ENCODE measurements at regions not wholly inside any gene's neighbourhood (a gene's known extent, or its start where the extent isn't known, plus 50 kb on each side); places are given as distances from the start of the nearest gene placed in this dataset.

DNA sequence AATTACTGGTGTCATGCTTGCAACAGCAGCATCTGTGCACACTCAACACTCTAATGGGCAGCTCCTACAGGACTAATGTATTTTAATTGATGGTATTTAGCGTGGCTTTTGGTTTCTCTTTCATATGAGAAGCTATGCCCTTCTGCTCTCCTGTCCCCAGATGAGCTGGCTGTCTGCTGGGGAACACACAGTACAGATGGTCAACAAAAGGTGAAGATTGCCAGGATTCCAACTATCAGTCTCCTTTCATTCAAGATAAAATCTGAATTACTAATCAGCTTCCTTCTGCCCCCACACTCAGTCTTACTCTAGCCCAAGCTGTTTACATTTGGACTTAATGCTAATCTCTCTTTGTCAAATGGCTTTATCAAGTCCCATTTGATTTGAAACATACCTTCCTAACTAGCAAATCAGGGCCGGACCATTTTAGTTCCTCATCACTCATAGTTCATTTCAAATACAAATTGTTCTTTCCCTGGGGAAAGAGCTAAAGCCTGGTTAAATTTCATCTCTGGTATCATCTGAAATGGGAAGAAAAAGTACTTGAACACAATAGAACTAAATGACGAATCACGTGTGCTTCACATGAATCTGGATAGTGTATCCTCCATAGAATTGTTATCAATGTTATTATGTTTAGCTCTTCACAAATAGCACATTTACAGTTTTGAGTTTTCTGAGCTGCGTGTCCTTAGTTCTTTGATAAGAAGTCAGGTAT lies 988.0 kb downstream of the PCDH17 start:
- H3K4me1 Mint-ChIP-seq: no peaks in the 10 kb centered on the region
- no peaks in the 10 kb centered on the region for H3K36me3 Mint-ChIP-seq (ENCODE audit: low read depth)
- H3K9me3 ChIP-seq (ENCODE audit: control insufficient read depth, low read length, poor library complexity, severe bottlenecking): no peaks in the 10 kb centered on the region
- DNase-seq: no peak
- H3K4me3 Mint-ChIP-seq: no peak overlapping the region
- H3K27ac Mint-ChIP-seq: no peak overlapping the region
- no peak for ATAC-seq
- no peaks in the 10 kb centered on the region for H3K27me3 Mint-ChIP-seq

DNA sequence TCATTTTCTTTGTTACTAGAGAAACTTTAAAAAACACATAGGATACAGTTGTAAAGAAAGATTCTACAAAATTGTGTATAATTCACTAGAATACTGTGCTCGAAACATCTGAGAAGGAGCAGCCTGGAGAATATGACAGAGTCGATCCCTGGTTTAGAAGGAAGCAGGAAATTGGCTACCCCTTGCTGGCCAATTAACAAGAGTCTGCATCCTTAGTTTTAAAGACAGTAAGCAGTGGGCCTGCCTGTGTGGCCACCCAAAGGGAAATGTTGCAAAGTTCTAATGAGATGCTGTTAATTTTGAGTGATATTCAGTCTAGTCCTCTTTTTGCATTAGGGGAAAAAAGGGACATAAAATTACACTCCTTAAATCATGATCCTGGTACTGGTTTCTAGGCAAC lies 988.6 kb downstream of the PCDH17 start:
- no peak overlapping the region for H3K4me3 Mint-ChIP-seq
- no peaks in the 10 kb centered on the region for H3K4me1 Mint-ChIP-seq
- no peaks in the 10 kb centered on the region for H3K27me3 Mint-ChIP-seq
- peaks cover 1% of the 10 kb centered on the region for H3K9me3 ChIP-seq (ENCODE audit: control insufficient read depth, low read length, poor library complexity, severe bottlenecking)
- DNase-seq: no peak
- no peak overlapping the region for H3K27ac Mint-ChIP-seq
- H3K36me3 Mint-ChIP-seq (ENCODE audit: low read depth): no peaks in the 10 kb centered on the region
- no peak for ATAC-seq

DNA sequence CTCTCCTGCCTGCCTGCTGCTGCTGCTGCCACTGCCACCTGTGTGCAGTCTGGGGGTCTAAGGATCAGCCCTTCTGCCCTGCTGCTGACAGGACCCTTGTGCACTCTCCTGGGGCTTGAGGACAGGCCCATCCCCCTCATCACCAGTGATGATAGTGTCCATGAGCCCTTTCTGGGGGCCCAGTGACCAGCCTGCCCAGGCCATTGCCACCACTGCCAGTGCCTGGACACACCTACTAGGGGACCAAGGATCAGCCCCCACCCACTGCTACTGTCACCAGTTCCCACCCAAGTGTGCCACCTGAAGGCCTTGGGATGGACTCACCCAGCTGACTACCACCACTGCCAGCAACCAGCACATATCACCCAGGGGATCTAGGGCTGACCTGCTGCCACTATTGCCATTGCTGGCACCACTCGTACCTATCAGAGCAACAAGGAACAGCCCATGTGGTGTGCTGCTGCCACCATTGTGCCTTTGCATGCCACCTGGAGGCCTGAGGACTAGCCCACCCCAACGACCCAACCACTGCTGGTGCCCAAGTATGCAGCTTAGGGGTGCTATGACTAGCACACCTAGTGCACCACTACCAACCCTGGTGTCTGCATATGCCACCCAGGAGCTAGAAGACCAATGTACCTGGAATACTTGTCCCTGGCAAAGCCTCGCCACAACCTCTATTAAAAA lies 994.3 kb downstream of the PCDH17 start:
- Mint-ChIP-seq H3K27ac (no peak overlapping the region), H3K4me3 (no peak overlapping the region), H3K4me1 (no peaks in the 10 kb centered on the region), H3K36me3 (ENCODE audit: low read depth) (no peaks in the 10 kb centered on the region), H3K27me3 (no peaks in the 10 kb centered on the region)
- ATAC-seq (no peak), DNase-seq (no peak)
- H3K9me3 ChIP-seq (ENCODE audit: control insufficient read depth, low read length, poor library complexity, severe bottlenecking): peaks cover 2% of the 10 kb centered on the region

DNA sequence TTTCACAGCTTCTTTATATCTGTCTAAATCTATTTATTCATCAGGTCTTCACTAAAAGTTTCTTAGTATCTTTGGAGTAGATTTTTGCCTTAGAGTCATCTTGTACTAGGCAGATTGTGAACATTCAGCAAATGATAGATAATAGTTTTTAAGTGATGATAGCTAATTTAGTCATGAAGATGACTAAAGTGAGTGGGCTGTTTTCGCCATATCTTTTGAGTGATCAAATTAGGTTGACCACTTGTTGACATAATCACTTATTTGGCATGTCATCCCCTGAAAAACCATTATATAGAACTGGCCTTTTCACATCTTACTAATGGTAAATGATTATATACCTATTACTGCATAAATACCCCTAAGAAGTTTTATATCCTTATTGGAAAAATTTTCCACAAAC lies 999.2 kb downstream of the PCDH17 start:
- no peak for ATAC-seq
- H3K4me3 Mint-ChIP-seq: no peak overlapping the region
- no peak overlapping the region for H3K27ac Mint-ChIP-seq
- no peaks in the 10 kb centered on the region for H3K4me1 Mint-ChIP-seq
- no peaks in the 10 kb centered on the region for H3K27me3 Mint-ChIP-seq
- H3K36me3 Mint-ChIP-seq (ENCODE audit: low read depth): no peaks in the 10 kb centered on the region
- DNase-seq: no peak
- no peaks in the 10 kb centered on the region for H3K9me3 ChIP-seq (ENCODE audit: control insufficient read depth, low read length, poor library complexity, severe bottlenecking)

- H3K4me3 Mint-ChIP-seq: no peak overlapping the region
Observed at GRCh38 chr13:58633226-58633625, 1001.7 kb downstream of the PCDH17 start.

DNA sequence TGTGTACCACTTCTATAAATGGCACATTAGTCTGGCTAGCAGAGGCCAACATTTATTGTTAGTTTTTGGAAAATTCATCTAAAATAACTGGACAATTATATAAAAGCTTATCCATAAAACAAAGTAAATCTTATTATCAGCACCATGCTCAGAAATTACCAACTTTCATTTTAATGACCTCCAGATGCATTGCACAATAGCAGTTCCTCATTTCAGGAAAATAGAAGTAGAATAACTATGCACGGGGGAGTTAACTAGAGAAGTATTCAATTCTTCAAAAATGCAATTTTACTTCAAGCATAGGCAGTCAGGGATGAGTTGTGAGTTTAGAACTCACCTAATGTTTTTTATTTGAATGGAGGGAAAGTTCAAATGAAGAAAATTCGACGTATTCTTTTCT lies 1023.5 kb downstream of the PCDH17 start:
- no peaks in the 10 kb centered on the region for H3K4me1 Mint-ChIP-seq
- no peak overlapping the region for H3K4me3 Mint-ChIP-seq
- DNase-seq (no peak), ATAC-seq (no peak)
- no peaks in the 10 kb centered on the region for H3K27me3 Mint-ChIP-seq
- H3K36me3 Mint-ChIP-seq (ENCODE audit: low read depth): no peaks in the 10 kb centered on the region
- H3K9me3 ChIP-seq (ENCODE audit: control insufficient read depth, low read length, poor library complexity, severe bottlenecking): no peaks in the 10 kb centered on the region
- H3K27ac Mint-ChIP-seq: no peak overlapping the region

More at GRCh38 chr13:58633226-58633625, 1001.7 kb downstream of the PCDH17 start:
- H3K27ac Mint-ChIP-seq: no peak overlapping the region
- DNase-seq (no peak), ATAC-seq (no peak)
- H3K27me3 Mint-ChIP-seq: no peaks in the 10 kb centered on the region
- H3K4me1 Mint-ChIP-seq: no peaks in the 10 kb centered on the region
- no peaks in the 10 kb centered on the region for H3K36me3 Mint-ChIP-seq (ENCODE audit: low read depth)
- H3K9me3 ChIP-seq (ENCODE audit: control insufficient read depth, low read length, poor library complexity, severe bottlenecking): no peaks in the 10 kb centered on the region

GRCh38 chr13:58660826-58661225 lies 1029.3 kb downstream of the PCDH17 start:
- Mint-ChIP-seq H3K27me3 (no peaks in the 10 kb centered on the region), H3K36me3 (ENCODE audit: low read depth) (no peaks in the 10 kb centered on the region), H3K4me1 (no peaks in the 10 kb centered on the region), H3K4me3 (no peak overlapping the region), H3K27ac (no peak overlapping the region)
- no peaks in the 10 kb centered on the region for H3K9me3 ChIP-seq (ENCODE audit: control insufficient read depth, low read length, poor library complexity, severe bottlenecking)
- no peak for DNase-seq
- ATAC-seq: no peak

GRCh38 chr13:58666331-58666730 lies 1034.8 kb downstream of the PCDH17 start:
- no peaks in the 10 kb centered on the region for H3K9me3 ChIP-seq (ENCODE audit: control insufficient read depth, low read length, poor library complexity, severe bottlenecking)
- Mint-ChIP-seq H3K27ac (no peak overlapping the region), H3K27me3 (no peaks in the 10 kb centered on the region), H3K4me3 (no peak overlapping the region), H3K36me3 (ENCODE audit: low read depth) (no peaks in the 10 kb centered on the region), H3K4me1 (no peaks in the 10 kb centered on the region)
- DNase-seq (no peak), ATAC-seq (no peak)

DNA sequence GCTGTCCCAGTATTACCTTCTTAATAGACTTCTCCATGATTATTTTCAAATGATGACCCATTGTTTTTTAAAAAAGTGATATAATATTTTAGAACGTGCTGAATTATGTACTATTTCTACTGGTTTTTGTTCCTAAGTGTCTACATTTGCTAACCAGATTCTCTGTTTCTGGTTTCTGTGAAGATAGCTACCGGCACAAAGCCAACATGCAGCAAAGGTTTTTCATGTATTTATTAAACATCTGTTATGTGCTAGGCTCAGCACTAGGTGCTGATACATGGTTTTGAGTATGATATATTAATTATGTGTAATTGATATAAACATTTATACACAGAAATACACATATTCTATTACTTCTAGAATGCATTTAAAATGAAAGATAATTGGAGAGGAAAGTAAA lies 1035.6 kb downstream of the PCDH17 start:
- Mint-ChIP-seq H3K4me1 (no peaks in the 10 kb centered on the region), H3K4me3 (no peak overlapping the region)

DNA sequence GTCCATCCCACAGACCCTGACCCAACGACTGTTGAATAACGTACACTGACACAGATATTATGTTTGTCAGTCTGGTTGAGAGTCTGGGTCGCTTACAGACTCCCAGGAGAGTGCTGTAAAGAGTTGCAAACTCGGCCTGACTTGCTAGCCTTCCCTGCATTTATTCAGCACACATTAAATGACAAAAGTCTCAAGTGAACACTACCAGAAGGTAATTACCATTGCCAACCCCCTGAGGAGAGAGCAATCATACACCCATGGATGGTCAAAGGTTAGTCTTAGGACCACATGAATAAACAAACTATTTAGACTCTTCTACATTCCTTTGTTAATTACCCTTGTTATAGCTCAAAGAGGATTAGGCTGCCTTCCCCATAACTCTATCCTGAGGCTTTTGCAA lies 1048.6 kb downstream of the PCDH17 start:
- no peak for ATAC-seq
- no peaks in the 10 kb centered on the region for H3K36me3 Mint-ChIP-seq (ENCODE audit: low read depth)
- no peaks in the 10 kb centered on the region for H3K4me1 Mint-ChIP-seq
- H3K27ac Mint-ChIP-seq: no peak overlapping the region
- no peaks in the 10 kb centered on the region for H3K27me3 Mint-ChIP-seq
- no peaks in the 10 kb centered on the region for H3K9me3 ChIP-seq (ENCODE audit: control insufficient read depth, low read length, poor library complexity, severe bottlenecking)
- DNase-seq: no peak
- no peak overlapping the region for H3K4me3 Mint-ChIP-seq

More for the DNA sequence above, 1035.6 kb downstream of the PCDH17 start:
- Mint-ChIP-seq H3K36me3 (ENCODE audit: low read depth) (no peaks in the 10 kb centered on the region), H3K27ac (no peak overlapping the region), H3K27me3 (no peaks in the 10 kb centered on the region)
- ATAC-seq: no peak
- no peak for DNase-seq
- no peaks in the 10 kb centered on the region for H3K9me3 ChIP-seq (ENCODE audit: control insufficient read depth, low read length, poor library complexity, severe bottlenecking)

DNA sequence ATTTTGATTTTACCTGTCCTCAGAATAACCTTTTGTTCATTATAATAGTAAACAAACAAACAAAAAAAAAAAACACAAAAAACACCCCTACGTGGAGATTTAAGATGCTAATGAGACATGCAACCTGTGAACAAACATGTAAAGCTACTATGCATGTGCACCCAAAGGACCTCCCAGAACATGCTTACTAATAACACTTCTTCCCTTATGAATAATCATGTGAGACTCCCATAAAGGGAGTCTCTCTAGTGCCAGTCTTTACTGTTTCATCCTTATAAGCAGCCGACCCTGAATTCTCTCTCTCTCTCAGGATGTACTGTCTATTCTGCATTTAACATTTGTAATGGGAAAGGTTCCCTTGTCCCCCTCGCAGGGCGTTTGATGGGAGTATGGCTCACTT lies 1051.1 kb downstream of the PCDH17 start:
- Mint-ChIP-seq H3K27ac (no peak overlapping the region), H3K4me3 (no peak overlapping the region), H3K36me3 (ENCODE audit: low read depth) (no peaks in the 10 kb centered on the region), H3K27me3 (no peaks in the 10 kb centered on the region), H3K4me1 (no peaks in the 10 kb centered on the region)
- no peaks in the 10 kb centered on the region for H3K9me3 ChIP-seq (ENCODE audit: control insufficient read depth, low read length, poor library complexity, severe bottlenecking)
- DNase-seq: no peak
- no peak for ATAC-seq

DNA sequence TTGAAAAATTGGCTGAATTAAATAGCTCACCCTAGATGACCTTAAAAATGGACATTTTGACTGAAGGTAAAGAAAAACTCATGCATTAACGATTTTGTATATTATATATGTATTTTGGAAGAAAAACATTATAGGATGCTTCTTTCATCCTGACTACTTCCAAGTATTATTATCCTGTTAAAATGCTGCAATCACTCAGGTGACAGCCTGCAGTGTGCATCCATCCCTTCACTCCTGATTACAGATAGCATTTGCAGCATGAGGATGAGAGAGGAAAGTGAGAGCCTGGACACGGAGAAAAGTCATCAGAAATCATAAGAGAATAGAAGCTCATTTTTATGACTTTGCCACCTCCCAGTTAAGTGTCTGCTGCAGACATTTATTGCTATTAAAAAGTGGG lies 1055.6 kb downstream of the PCDH17 start:
- no peak overlapping the region for H3K27ac Mint-ChIP-seq
- H3K4me1 Mint-ChIP-seq: no peaks in the 10 kb centered on the region
- DNase-seq (no peak), ATAC-seq (no peak)
- no peak overlapping the region for H3K4me3 Mint-ChIP-seq
- H3K36me3 Mint-ChIP-seq (ENCODE audit: low read depth): no peaks in the 10 kb centered on the region
- no peaks in the 10 kb centered on the region for H3K9me3 ChIP-seq (ENCODE audit: control insufficient read depth, low read length, poor library complexity, severe bottlenecking)
- H3K27me3 Mint-ChIP-seq: no peaks in the 10 kb centered on the region

GRCh38 chr13:58698531-58698930 lies 1067.0 kb downstream of the PCDH17 start:
- H3K4me1 Mint-ChIP-seq: no peaks in the 10 kb centered on the region
- no peak overlapping the region for H3K4me3 Mint-ChIP-seq
- H3K27me3 Mint-ChIP-seq: no peaks in the 10 kb centered on the region
- DNase-seq (no peak), ATAC-seq (no peak)
- no peak overlapping the region for H3K27ac Mint-ChIP-seq
- H3K36me3 Mint-ChIP-seq (ENCODE audit: low read depth): no peaks in the 10 kb centered on the region
- H3K9me3 ChIP-seq (ENCODE audit: control insufficient read depth, low read length, poor library complexity, severe bottlenecking): no peaks in the 10 kb centered on the region

- Mint-ChIP-seq H3K27ac (no peak overlapping the region), H3K36me3 (ENCODE audit: low read depth) (peaks cover 2% of the 10 kb centered on the region), H3K27me3 (no peaks in the 10 kb centered on the region), H3K4me1 (no peaks in the 10 kb centered on the region), H3K4me3 (no peak overlapping the region)
- DNase-seq: no peak
- no peak for ATAC-seq
- H3K9me3 ChIP-seq (ENCODE audit: control insufficient read depth, low read length, poor library complexity, severe bottlenecking): no peaks in the 10 kb centered on the region
Observed at GRCh38 chr13:58704953-58705352, 1073.4 kb downstream of the PCDH17 start.

Data from T-helper 17 cell (primary cell).